NB4 (cell line): ENCODE measurements at regions not wholly inside any gene's neighbourhood (a gene's known extent, or its start where the extent isn't known, plus 50 kb on each side); places are given as distances from the start of the nearest gene placed in this dataset.

ENCODE experiments used
- DNase-seq: peaks from one replicate; pipeline ENCODE4 v3.0.0; 2010; ENCODE audit warnings: low read depth
- H3K4me3 ChIP-seq: one replicate; pipeline ENCODE4 v1.5.1; 2011; ENCODE audit warnings: mild to moderate bottlenecking, low read depth, low read length, moderate library complexity
- CTCF ChIP-seq: IDR thresholded peaks from one replicate; pipeline ENCODE4 v1.5.1; 2012; ENCODE audit warnings: low read depth, low read length
- MAX ChIP-seq: IDR thresholded peaks from 2 replicates; pipeline ENCODE4 v1.6.1; 2011; ENCODE audit warnings: low read depth, low read length
- MYC ChIP-seq: IDR thresholded peaks from 2 replicates; pipeline ENCODE4 v1.6.1; 2011; ENCODE audit warnings: low read depth, low read length
- POLR2A ChIP-seq: IDR thresholded peaks from 2 replicates; pipeline ENCODE4 v1.6.1; 2011; ENCODE audit warnings: mild to moderate bottlenecking; ENCODE audit not compliant: insufficient read length; ENCODE audit errors: extremely low read depth

- H3K4me3 ChIP-seq: no peak overlapping the region
- TF ChIP-seq MAX (no peak), CTCF (no peak), POLR2A (no peak), MYC (no peak)
- peak; percentile 22 for DNase-seq
Observed at GRCh38 chr13:33375421-33375820, 89.9 kb upstream of the STARD13 start.

- DNase-seq: no peak
- TF ChIP-seq MAX (no peak), CTCF (no peak), MYC (no peak), POLR2A (no peak)
Observed at GRCh38 chr13:33376212-33376611, 90.7 kb upstream of the STARD13 start.

GRCh38 chr13:33377411-33377810, 91.9 kb upstream of the STARD13 start:
- DNase-seq: no peak
- H3K4me3 ChIP-seq: no peak overlapping the region
- TF ChIP-seq MYC (no peak), MAX (no peak), POLR2A (no peak), CTCF (no peak)

More at GRCh38 chr13:33376212-33376611, 90.7 kb upstream of the STARD13 start:
- no peak overlapping the region for H3K4me3 ChIP-seq

- DNase-seq: no peak
- no peak for TF ChIP-seq POLR2A
- no peak for TF ChIP-seq CTCF
- no peak for TF ChIP-seq MYC
- no peak for TF ChIP-seq MAX
- H3K4me3 ChIP-seq: no peak overlapping the region
Observed at GRCh38 chr13:33377825-33378224, 92.3 kb upstream of the STARD13 start.

GRCh38 chr13:33379608-33380007, 94.1 kb upstream of the STARD13 start:
- no peak overlapping the region for H3K4me3 ChIP-seq
- DNase-seq: no peak
- TF ChIP-seq POLR2A: no peak
- TF ChIP-seq CTCF: no peak
- TF ChIP-seq MYC: no peak
- TF ChIP-seq MAX: no peak

GRCh38 chr13:33380487-33381079, 95.0 kb upstream of the STARD13 start:
- no peak overlapping the region for H3K4me3 ChIP-seq
- no peak for DNase-seq
- TF ChIP-seq POLR2A (no peak), MAX (no peak), MYC (no peak), CTCF (no peak)
